NCI-H748 (cell line): ENCODE measurements at regions not wholly inside any gene's neighbourhood (a gene's known extent, or its start where the extent isn't known, plus 50 kb on each side); places are given as distances from the start of the nearest gene placed in this dataset.
A peak's percentile ranks its signal among the peaks of the same experiment; 100 is the strongest.

Experiments used
- DNase-seq: peaks from one replicate; lab custom pipeline; 2025; ENCODE audit not compliant: unreplicated experiment; lab: John Stamatoyannopoulos, UW

- DNase-seq: peak; percentile 89
These were observed 381.6 kb upstream of the ADAMTS16 start for GRCh38 chr5:4758550-4758949.

DNA sequence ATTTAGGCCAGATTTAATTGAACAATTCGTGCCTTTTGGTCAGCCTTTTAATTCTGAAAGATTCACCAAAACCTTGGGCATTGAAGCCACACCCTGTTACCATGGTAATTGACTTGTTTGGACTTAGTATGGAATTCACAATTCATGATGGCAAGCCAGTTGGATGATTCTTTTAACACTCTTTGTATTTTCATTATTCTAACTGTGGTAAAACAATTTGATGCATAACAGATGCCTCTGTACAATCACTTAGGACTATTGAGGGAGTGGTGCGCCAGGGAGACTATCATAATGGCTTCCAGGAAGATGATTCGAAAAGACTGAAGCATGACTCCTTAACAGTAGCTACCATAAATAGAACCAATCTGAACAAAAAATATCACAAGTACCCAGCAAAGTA is 381.1 kb upstream of the ADAMTS16 start:
- DNase-seq: peak; percentile 80

- no peak for DNase-seq
These were observed 377.8 kb upstream of the ADAMTS16 start for GRCh38 chr5:4762316-4762715.

GRCh38 chr5:4765411-4765810 is 374.7 kb upstream of the ADAMTS16 start:
- DNase-seq: no peak

GRCh38 chr5:4766101-4766500 is 374.0 kb upstream of the ADAMTS16 start:
- DNase-seq: no peak

- DNase-seq: no peak
These were observed 367.5 kb upstream of the ADAMTS16 start for GRCh38 chr5:4772591-4772990.

DNA sequence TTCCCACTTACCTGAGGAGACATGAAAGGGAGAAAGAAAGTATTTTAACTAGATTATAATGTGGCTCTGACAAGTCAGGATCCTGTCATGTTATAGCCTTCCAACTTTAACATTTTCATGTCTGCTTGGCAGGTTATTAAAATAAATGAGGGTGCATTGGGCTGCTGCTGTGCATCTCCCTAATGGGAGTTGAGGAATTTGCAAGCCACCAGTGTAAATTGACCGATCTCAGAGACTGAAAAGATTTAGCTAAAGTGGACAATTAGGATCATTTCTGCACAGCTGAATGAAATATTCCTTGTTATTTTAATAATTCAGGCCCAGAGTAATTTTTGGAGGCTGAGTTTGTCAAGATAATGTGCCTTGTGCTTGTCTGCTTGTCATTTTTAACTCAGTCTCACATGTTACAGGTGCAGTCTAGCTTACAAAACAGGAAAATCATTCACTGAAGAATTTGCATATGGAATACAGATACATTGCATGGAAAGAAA is 366.3 kb upstream of the ADAMTS16 start:
- DNase-seq: no peak

DNA sequence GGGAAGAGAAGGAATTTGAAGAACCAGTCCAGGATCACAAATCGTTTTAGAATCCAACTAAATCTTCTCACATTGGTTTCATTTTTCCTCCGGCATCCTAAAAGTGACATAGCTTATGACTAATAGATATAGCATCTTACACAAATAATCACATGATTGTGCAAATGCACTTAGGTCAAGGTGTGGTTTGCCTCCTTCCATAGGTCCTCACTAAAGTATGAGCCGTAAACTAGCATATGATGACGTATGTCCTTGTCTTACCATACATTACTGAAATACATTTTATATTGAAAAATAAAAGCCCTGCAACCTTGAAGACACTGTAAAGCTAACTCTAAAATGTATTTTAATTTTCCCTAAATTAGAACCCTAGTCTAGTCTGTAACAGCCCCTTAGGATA is 362.7 kb upstream of the ADAMTS16 start:
- no peak for DNase-seq

GRCh38 chr5:4780633-4781032 is 359.5 kb upstream of the ADAMTS16 start:
- no peak for DNase-seq

DNA sequence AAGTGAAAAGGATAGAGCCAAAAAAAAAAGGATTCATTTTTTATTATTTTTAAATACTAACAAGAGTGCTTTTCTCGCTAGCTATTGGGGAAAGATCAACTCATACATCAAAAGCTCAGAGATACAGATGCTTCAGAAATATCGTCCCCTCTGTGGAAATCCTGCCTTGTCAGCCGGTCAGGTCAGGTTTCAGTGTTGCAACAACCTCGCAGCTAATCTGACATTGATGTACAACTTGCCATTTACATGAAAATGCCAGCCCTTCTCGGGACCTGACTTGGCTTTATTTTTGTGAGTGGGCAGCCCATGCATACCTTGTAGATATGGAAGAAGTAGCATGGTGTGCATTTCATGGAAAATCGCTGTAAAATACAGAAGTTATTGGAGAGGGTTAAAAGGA is 358.8 kb upstream of the ADAMTS16 start:
- DNase-seq: no peak

- DNase-seq: no peak
These were observed 354.2 kb upstream of the ADAMTS16 start for GRCh38 chr5:4785971-4786370.

GRCh38 chr5:4797445-4797844 is 342.7 kb upstream of the ADAMTS16 start:
- no peak for DNase-seq

DNA sequence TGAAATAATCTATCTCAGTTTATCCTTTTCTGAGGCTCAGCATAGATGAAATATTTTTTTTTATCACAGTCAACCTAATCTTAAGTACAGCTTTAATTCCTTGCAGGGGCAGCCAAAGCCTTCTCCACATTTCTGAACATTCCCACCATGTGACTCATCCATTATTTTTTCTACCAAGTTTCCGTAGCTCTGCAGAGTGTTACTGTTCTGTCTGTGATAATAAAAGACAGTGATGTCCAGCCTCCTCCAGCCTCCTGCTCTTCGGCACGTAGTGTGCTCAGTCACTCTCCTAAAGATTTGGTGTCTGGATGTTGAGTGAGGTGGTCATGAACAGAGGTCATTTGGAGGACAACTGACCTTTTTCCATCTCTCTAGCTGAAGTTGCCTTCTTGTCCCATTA is 338.1 kb upstream of the ADAMTS16 start:
- DNase-seq: no peak

- DNase-seq: no peak
These were observed 335.3 kb upstream of the ADAMTS16 start for GRCh38 chr5:4804691-4805360.

DNA sequence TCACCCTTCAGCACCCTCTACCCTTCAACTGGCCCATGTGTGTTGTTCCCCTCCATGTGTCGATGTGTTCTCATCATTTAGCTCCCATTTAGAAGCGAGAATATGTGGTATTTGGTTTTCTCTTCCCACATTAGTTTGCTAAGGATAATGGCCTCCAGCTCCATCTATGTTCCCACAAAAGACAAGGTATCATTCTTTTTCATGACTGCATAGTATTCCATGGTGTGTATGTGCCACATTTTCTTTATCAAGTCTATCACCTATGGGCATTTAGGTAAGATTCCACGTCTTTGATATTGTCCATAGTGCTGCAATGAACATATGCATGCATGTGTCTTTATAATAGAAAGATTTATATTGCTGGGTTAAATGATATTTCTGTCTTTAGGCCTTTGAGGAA is 325.1 kb upstream of the ADAMTS16 start:
- no peak for DNase-seq

GRCh38 chr5:4817767-4818166 is 322.4 kb upstream of the ADAMTS16 start:
- no peak for DNase-seq

- no peak for DNase-seq
These were observed 308.8 kb upstream of the ADAMTS16 start for GRCh38 chr5:4831325-4831724.

- no peak for DNase-seq
These were observed 307.7 kb upstream of the ADAMTS16 start for GRCh38 chr5:4832471-4832870.

DNA sequence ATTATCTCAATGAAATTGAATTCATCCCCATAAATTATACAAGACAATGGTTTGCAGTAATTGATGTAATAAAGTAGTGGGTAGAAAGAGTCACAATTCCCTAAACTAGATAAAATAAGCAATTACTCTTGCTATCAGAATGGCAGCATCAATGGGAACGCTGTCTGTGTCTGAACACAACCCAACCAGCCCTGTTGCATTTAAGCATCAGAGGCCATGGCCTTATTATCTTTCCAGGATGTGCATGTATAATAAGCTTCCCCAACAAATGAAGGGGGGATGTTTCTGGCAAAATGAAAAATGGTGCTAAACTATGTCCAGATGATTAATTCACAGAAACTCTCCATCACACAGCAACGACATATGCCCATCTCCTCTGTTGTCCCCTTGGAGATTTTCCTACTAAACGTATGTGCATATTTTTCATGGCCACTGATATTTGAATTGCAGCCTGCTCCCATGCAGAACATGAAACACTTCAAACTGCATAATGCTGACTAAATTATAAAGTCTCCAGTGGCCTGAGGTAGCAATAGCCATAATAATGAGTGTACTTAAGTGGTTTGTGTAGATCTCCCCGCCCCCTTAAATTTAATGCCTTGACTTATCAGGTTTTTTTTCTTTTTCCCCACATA is 306.9 kb upstream of the ADAMTS16 start:
- DNase-seq: no peak

GRCh38 chr5:4837489-4838058 is 302.6 kb upstream of the ADAMTS16 start:
- DNase-seq: no peak

GRCh38 chr5:4845221-4845620 is 294.9 kb upstream of the ADAMTS16 start:
- no peak for DNase-seq

GRCh38 chr5:4847766-4848165 is 292.4 kb upstream of the ADAMTS16 start:
- no peak for DNase-seq
